GM12892 (cell line): ENCODE measurements at regions not wholly inside any gene's neighbourhood (a gene's known extent, or its start where the extent isn't known, plus 50 kb on each side); places are given as distances from the start of the nearest gene placed in this dataset.

ENCODE experiments used
- POLR2A ChIP-seq: IDR thresholded peaks from 2 replicates; pipeline ENCODE4 v1.6.1; 2011; ENCODE audit warnings: low read depth, low read length, control low read depth
- POLR2AphosphoS5 ChIP-seq: IDR thresholded peaks from 2 replicates; pipeline ENCODE4 v1.6.1; 2011; ENCODE audit warnings: low read depth, low read length, control low read depth

- no peak for TF ChIP-seq POLR2A
- no peak for TF ChIP-seq POLR2AphosphoS5
These were observed 97.9 kb upstream of the ZNF746 start for GRCh38 chr7:149595541-149595940.
